ENCODE measurements at regions not wholly inside any gene's neighbourhood (a gene's known extent, or its start where the extent isn't known, plus 50 kb on each side); places are given as distances from the start of the nearest gene placed in this dataset.

DNA sequence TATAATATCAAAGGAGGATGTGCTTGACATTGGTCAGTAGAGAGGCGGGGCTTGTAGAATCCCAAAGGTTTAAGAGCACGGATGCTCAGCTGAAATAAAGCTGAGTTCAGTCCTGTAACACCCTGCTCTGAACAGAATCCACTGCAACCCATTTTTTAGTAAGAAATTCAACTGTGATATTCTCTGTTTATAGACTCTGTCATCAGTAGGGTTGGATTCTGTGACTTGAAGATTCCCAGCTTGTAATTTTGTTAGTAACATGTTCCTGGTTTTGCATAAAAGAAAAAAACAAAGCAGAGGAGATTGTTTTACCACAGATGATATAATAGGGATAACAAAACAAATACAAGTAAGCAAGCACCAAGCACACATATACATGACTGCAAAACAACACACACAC is 324.6 kb upstream of the NR2F2 start:
- H3K4me1 Mint-ChIP-seq (ENCODE audit: insufficient read depth, unreplicated experiment): no peaks in the 10 kb centered on the region
- H3K27me3 Mint-ChIP-seq (ENCODE audit: insufficient read depth, unreplicated experiment): no peaks in the 10 kb centered on the region
- no TSS peak for BruUV-seq (replicated peaks)
- TF ChIP-seq, protein P1, sequence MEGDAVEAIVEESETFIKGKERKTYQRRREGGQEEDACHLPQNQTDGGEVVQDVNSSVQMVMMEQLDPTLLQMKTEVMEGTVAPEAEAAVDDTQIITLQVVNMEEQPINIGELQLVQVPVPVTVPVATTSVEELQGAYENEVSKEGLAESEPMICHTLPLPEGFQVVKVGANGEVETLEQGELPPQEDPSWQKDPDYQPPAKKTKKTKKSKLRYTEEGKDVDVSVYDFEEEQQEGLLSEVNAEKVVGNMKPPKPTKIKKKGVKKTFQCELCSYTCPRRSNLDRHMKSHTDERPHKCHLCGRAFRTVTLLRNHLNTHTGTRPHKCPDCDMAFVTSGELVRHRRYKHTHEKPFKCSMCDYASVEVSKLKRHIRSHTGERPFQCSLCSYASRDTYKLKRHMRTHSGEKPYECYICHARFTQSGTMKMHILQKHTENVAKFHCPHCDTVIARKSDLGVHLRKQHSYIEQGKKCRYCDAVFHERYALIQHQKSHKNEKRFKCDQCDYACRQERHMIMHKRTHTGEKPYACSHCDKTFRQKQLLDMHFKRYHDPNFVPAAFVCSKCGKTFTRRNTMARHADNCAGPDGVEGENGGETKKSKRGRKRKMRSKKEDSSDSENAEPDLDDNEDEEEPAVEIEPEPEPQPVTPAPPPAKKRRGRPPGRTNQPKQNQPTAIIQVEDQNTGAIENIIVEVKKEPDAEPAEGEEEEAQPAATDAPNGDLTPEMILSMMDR (IDR thresholded peaks at IDR 0.05; ENCODE audit: unreplicated experiment): no peak
- H3K4me3 Mint-ChIP-seq (ENCODE audit: unreplicated experiment): no peak overlapping the region
- ChIA-PET CTCF (interaction anchor here (0.6 kb wide), 1 partner anchor 1337 kb away, joined by 4 read pairs; no protein-coding TSS in a partner anchor), POLR2A (no interaction called here)
- no peak for DNase-seq (ENCODE audit: unreplicated experiment)
- H3K9me3 Mint-ChIP-seq (ENCODE audit: unreplicated experiment): no peaks in the 10 kb centered on the region
- intact Hi-C loops (cut with micrococcal nuclease): no loop called here
- H3K27ac Mint-ChIP-seq (ENCODE audit: low read depth, unreplicated experiment): no peak overlapping the region
- H3K36me3 Mint-ChIP-seq (ENCODE audit: insufficient read depth, unreplicated experiment): no peaks in the 10 kb centered on the region

DNA sequence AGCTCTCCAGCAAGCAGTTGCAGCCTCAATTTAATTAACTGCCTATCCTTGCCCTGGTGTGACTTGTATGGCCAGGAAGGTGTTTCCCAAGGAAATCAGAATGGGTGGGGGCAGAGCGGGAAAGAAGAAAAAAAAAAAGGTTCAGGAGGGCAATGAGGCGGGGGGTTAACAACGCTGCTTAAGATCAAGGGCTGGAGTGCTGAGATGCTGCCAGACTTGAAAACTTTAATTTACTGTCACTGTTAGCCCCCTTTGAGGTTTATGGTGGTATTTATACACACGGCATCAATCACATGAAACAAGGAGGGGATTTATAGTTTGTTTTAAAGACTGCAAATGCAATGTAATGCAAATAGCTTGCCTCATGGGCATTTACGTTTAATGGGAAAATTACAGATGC is 319.4 kb upstream of the NR2F2 start:
- CTCF ChIA-PET: no interaction called here
- H3K4me1 Mint-ChIP-seq (ENCODE audit: insufficient read depth, unreplicated experiment): no peaks in the 10 kb centered on the region

DNA sequence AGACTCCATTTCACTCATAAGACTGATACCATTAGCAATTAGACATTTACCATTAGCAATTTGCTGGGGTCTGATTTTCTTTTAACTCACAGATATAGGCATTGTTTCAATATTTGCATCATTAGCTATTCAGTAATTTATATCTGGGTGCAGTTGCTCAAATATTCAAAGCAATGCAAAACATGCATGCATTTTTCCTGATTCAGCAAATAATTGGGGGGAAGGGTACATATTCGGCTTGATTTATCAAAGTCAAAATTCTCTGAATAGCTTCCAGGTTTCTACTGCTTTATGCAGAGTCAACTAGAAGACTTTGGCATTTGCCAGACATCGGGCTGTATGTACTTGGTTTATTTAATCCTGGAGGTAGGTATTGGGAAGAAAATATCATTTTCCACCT is 315.6 kb upstream of the NR2F2 start:
- Mint-ChIP-seq H3K27ac (ENCODE audit: low read depth, unreplicated experiment) (no peak overlapping the region), H3K36me3 (ENCODE audit: insufficient read depth, unreplicated experiment) (no peaks in the 10 kb centered on the region), H3K4me1 (ENCODE audit: insufficient read depth, unreplicated experiment) (no peaks in the 10 kb centered on the region), H3K4me3 (ENCODE audit: unreplicated experiment) (no peak overlapping the region), H3K27me3 (ENCODE audit: insufficient read depth, unreplicated experiment) (no peaks in the 10 kb centered on the region), H3K9me3 (ENCODE audit: unreplicated experiment) (no peaks in the 10 kb centered on the region)
- CTCF ChIA-PET: no interaction called here
- TF ChIP-seq, protein P1 (IDR thresholded peaks at IDR 0.05; ENCODE audit: unreplicated experiment): no peak
- BruUV-seq (replicated peaks): no TSS peak
- DNase-seq (ENCODE audit: unreplicated experiment): no peak
- POLR2A ChIA-PET: interaction anchor here (0.7 kb wide), 1 partner anchor 306 kb away, joined by 3 read pairs; no protein-coding TSS in a partner anchor
- intact Hi-C loops (cut with micrococcal nuclease): no loop called here

More for the DNA sequence above, 319.4 kb upstream of the NR2F2 start:
- POLR2A ChIA-PET: no interaction called here
- no peak for DNase-seq (ENCODE audit: unreplicated experiment)
- no peak overlapping the region for H3K4me3 Mint-ChIP-seq (ENCODE audit: unreplicated experiment)
- H3K27me3 Mint-ChIP-seq (ENCODE audit: insufficient read depth, unreplicated experiment): no peaks in the 10 kb centered on the region
- H3K36me3 Mint-ChIP-seq (ENCODE audit: insufficient read depth, unreplicated experiment): no peaks in the 10 kb centered on the region
- BruUV-seq (replicated peaks): no TSS peak
- H3K27ac Mint-ChIP-seq (ENCODE audit: low read depth, unreplicated experiment): no peak overlapping the region
- intact Hi-C loops (cut with micrococcal nuclease): no loop called here
- H3K9me3 Mint-ChIP-seq (ENCODE audit: unreplicated experiment): no peaks in the 10 kb centered on the region
- TF ChIP-seq, protein P1 (IDR thresholded peaks at IDR 0.05; ENCODE audit: unreplicated experiment): no peak

DNA sequence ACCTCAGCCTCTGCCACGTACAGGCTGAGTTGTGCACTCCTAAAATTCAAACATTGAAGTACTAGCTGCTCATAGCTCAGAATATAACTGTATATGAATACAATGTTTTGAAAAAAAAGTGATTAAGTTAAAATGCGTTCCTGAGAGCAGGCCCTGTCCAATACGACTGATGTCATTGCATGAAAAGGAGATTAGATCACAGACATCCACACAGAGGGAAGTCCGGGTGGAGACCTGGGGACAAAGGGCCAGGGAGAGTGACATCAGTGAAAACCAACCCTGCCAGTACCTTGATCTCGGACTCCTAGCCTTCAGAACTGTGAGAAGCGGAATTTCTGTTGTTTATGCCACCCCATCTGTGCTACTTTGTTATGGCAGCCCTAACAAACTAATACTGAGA is 311.4 kb upstream of the NR2F2 start:
- no TSS peak for BruUV-seq (replicated peaks)
- POLR2A ChIA-PET: no interaction called here
- Mint-ChIP-seq H3K36me3 (ENCODE audit: insufficient read depth, unreplicated experiment) (no peaks in the 10 kb centered on the region), H3K4me3 (ENCODE audit: unreplicated experiment) (no peak overlapping the region), H3K4me1 (ENCODE audit: insufficient read depth, unreplicated experiment) (no peaks in the 10 kb centered on the region), H3K27ac (ENCODE audit: low read depth, unreplicated experiment) (no peak overlapping the region), H3K9me3 (ENCODE audit: unreplicated experiment) (no peaks in the 10 kb centered on the region), H3K27me3 (ENCODE audit: insufficient read depth, unreplicated experiment) (no peaks in the 10 kb centered on the region)
- DNase-seq (ENCODE audit: unreplicated experiment): no peak
- intact Hi-C loops (cut with micrococcal nuclease): no loop called here
- TF ChIP-seq, protein P1 (IDR thresholded peaks at IDR 0.05; ENCODE audit: unreplicated experiment): no peak
- CTCF ChIA-PET: no interaction called here

Measured in MCF 10A (cell line).